ENCODE measurements at regions not wholly inside any gene's neighbourhood (a gene's known extent, or its start where the extent isn't known, plus 50 kb on each side); places are given as distances from the start of the nearest gene placed in this dataset.

- TF ChIP-seq EZH2 (IDR thresholded peaks at IDR 0.05; ENCODE audit: borderline replicate concordance, insufficient read depth, low read length, poor library complexity, severe bottlenecking) (no peak), RAD21 (conservative IDR thresholded peaks at IDR 0.05) (no peak), EP300 (conservative IDR thresholded peaks at IDR 0.05; ENCODE audit: poor library complexity, severe bottlenecking) (no peak), CTCF (IDR thresholded peaks at IDR 0.05; ENCODE audit: poor library complexity, severe bottlenecking) (no peak), POLR2AphosphoS5 (IDR thresholded peaks at IDR 0.05) (no peak), REST (IDR thresholded peaks at IDR 0.05; ENCODE audit: borderline replicate concordance) (no peak)
Measured at GRCh38 chr16:85465328-85466303, 147.5 kb upstream of the GSE1 start.
